BE2C (cell line): ENCODE measurements at regions not wholly inside any gene's neighbourhood (a gene's known extent, or its start where the extent isn't known, plus 50 kb on each side); places are given as distances from the start of the nearest gene placed in this dataset.

ENCODE experiments used
- DNase-seq: peaks from one replicate; pipeline ENCODE4 v3.0.0-alpha.2; 2020
- H3K27me3 ChIP-seq: fragments of 250-450 bp; sonication (Bioruptor Pico); 2 replicates; pipeline ENCODE4 v1.5.1; 2020; ENCODE audit warnings: mild to moderate bottlenecking
- H3K36me3 ChIP-seq: fragments of 250-450 bp; sonication (Bioruptor Pico); 2 replicates; pipeline ENCODE4 v1.5.1; 2020; ENCODE audit warnings: mild to moderate bottlenecking
- H3K4me1 ChIP-seq: fragments of 250-450 bp; sonication (Bioruptor Pico); 2 replicates; pipeline ENCODE4 v1.5.1; 2020
- H3K4me3 ChIP-seq: 2 replicates; pipeline ENCODE4 v1.5.1; 2011; ENCODE audit warnings: low read depth, low read length
- H3K9me3 ChIP-seq: fragments of 250-450 bp; sonication (Bioruptor Pico); 2 replicates; pipeline ENCODE4 v1.5.1; 2020
- CTCF ChIP-seq: IDR thresholded peaks from 2 replicates; pipeline ENCODE4 v1.5.1; 2012; ENCODE audit warnings: mild to moderate bottlenecking, low read depth, low read length

DNA sequence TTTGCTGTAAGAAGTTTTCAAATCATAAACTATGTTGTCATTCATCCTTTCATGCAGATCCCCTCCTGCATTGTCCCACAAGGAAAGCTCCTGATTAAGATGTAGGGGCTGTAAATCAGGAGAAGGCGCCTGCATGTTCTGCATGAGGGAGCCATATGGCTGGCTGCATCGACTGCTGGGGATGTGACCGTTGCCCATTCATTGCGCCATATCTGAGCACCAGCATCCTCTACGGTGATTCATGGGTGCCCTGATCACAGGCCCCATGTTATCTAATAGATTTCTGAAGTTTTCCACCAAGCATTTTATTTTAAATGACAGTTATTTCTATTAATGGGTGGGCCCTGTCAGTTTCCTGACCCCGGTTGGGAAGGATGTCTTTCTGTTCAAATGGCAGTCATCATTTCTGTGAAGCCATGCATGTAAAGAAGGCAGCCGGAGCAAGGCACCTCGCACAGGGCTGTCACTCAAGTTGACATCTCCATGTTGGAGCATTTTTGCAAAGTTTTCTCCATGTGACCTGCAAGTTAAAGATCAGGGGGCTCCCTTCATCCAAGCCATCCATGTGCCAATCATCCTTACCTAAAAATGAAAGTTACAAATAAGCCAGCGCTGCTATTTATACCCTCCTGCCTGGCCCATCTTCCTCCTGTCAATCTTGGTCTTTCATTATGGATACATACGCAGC lies 128.8 kb downstream of the TEX36 start:
- Histone ChIP-seq H3K36me3 (no peaks in the 10 kb centered on the region), H3K4me1 (no peaks in the 10 kb centered on the region), H3K4me3 (no peak overlapping the region), H3K27me3 (0 out of 2 replicates have a peak, but pooled peaks cover 2% of the 10 kb centered on the region), H3K9me3 (no peaks in the 10 kb centered on the region)
- no peak for DNase-seq
- no peak for TF ChIP-seq CTCF

DNA sequence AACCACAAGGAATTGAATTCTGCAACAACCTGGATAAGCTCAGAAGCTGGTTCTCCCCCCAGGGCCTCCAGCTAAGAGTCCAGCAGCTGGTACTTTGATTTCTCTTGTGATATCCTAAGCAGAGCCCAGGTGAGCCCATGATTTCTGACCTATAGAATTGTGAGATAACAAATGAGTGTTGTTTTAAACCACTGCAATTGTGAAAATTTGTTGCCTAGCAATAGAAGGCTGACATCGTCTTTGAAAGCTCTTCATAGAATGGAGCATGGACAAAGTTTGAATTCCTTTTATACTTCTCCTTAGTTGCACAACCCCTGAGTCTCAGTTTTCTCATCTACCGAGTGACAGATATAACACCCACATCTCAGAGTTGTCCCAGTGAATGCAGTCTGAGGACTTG lies 129.9 kb downstream of the TEX36 start:
- Histone ChIP-seq H3K27me3 (no peaks in the 10 kb centered on the region), H3K36me3 (no peaks in the 10 kb centered on the region), H3K4me3 (no peak overlapping the region), H3K9me3 (no peaks in the 10 kb centered on the region), H3K4me1 (no peaks in the 10 kb centered on the region)
- no peak for DNase-seq
- no peak for TF ChIP-seq CTCF

- no peak for TF ChIP-seq CTCF
- DNase-seq, result no peak
- no peaks in the 10 kb centered on the region for H3K36me3 ChIP-seq
- H3K9me3 ChIP-seq, result no peaks in the 10 kb centered on the region
- H3K4me3 ChIP-seq, result no peak overlapping the region
- no peaks in the 10 kb centered on the region for H3K27me3 ChIP-seq
- H3K4me1 ChIP-seq, result no peaks in the 10 kb centered on the region
These were observed 131.7 kb downstream of the TEX36 start for GRCh38 chr10:125551247-125551646.

DNA sequence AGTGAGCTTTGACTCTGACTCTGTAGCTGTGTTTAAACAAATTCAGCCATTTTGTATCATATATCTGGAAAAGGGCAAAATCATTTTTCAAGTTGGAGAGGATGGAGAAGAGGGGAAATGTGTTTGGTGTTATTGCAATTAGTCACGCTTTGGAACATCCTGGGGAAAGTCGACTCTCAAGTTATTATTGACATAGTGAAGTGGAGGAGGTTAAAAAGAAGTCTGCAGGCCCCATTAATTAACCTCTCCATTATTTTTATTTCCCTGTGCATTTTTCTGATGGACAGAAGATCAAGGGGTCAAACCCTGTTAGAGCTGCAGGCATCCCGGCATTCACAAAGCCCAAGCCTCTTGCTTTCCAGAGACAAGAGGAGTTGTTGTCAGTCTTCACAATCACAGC lies 132.6 kb downstream of the TEX36 start:
- no peak for TF ChIP-seq CTCF
- no peak for DNase-seq
- Histone ChIP-seq H3K27me3 (no peaks in the 10 kb centered on the region), H3K4me3 (no peak overlapping the region), H3K4me1 (no peaks in the 10 kb centered on the region), H3K36me3 (no peaks in the 10 kb centered on the region), H3K9me3 (no peaks in the 10 kb centered on the region)

GRCh38 chr10:125549653-125550052 lies 133.3 kb downstream of the TEX36 start:
- H3K4me1 ChIP-seq, result no peaks in the 10 kb centered on the region
- H3K9me3 ChIP-seq, result no peaks in the 10 kb centered on the region
- TF ChIP-seq CTCF, result no peak
- no peak overlapping the region for H3K4me3 ChIP-seq
- DNase-seq, result no peak
- H3K27me3 ChIP-seq, result no peaks in the 10 kb centered on the region
- H3K36me3 ChIP-seq, result no peaks in the 10 kb centered on the region

DNA sequence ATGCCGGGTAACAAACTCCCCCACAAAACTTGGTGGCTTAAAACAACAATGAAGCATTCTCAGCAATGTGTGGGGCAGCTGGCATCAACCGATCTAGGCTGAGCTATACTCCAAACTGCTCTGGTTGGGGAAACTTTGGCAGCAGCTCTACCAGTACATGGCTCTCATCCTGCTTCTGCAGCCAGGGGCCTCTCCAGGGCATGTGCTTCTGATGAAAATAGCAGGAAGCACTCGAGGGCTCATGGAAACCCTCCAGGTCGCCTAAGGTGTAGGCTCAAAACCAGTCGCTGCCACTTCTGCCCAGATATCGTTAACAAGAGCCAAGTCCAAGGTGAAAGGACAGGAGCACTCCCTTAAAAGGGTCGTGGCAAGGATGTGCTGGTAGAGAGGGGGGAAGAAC lies 134.1 kb downstream of the TEX36 start:
- Histone ChIP-seq H3K27me3 (no peaks in the 10 kb centered on the region), H3K4me1 (no peaks in the 10 kb centered on the region), H3K9me3 (no peaks in the 10 kb centered on the region), H3K36me3 (no peaks in the 10 kb centered on the region), H3K4me3 (no peak overlapping the region)
- TF ChIP-seq CTCF, result no peak
- DNase-seq, result no peak
